ENCODE measurements at regions not wholly inside any gene's neighbourhood (a gene's known extent, or its start where the extent isn't known, plus 50 kb on each side); places are given as distances from the start of the nearest gene placed in this dataset.

- Histone ChIP-seq H3K4me3 (no peak overlapping the region), H3K9me3 (ENCODE audit: low read depth) (no peaks in the 10 kb centered on the region), H3K79me2 (ENCODE audit: low read depth) (no peaks in the 10 kb centered on the region), H3K27me3 (no peaks in the 10 kb centered on the region), H2AFZ (replicated peaks) (no peak overlapping the region), H3K27ac (no peak overlapping the region), H3F3A (ENCODE audit: low read depth) (no peaks in the 10 kb centered on the region), H3K4me1 (no peaks in the 10 kb centered on the region), H4K20me1 (ENCODE audit: low read depth) (no peaks in the 10 kb centered on the region), H3K9ac (no peak overlapping the region), H3K4me2 (no peak overlapping the region), H3K36me3 (no peaks in the 10 kb centered on the region)
- TF ChIP-seq EZH2phosphoT487 (IDR thresholded peaks at IDR 0.05) (no peak), EZH2 (IDR thresholded peaks at IDR 0.05) (no peak), CTCF (IDR thresholded peaks at IDR 0.05) (no peak)
- Mint-ChIP-seq H3K4me3 (no peak overlapping the region), H3K27ac (no peak overlapping the region), H3K4me1 (no peaks in the 10 kb centered on the region), H3K9me3 (peaks cover 11% of the 10 kb centered on the region), H3K36me3 (peaks cover 3% of the 10 kb centered on the region), H3K27me3 (ENCODE audit: insufficient read depth, low read depth) (peaks cover 3% of the 10 kb centered on the region)
- no peak for DNase-seq (ENCODE audit: low spot score)
Observed at GRCh38 chr13:53436396-53436795, 407.8 kb downstream of the OLFM4 start.

GRCh38 chr13:53439439-53440225, 411.0 kb downstream of the OLFM4 start:
- H3K4me3 ChIP-seq, result no peak overlapping the region
- no peaks in the 10 kb centered on the region for H3K9me3 ChIP-seq (ENCODE audit: low read depth)
- peaks cover 11% of the 10 kb centered on the region for H3K9me3 Mint-ChIP-seq
- no peaks in the 10 kb centered on the region for H3K36me3 ChIP-seq
- no peak overlapping the region for H3K4me3 Mint-ChIP-seq
- H2AFZ ChIP-seq (replicated peaks), result no peak overlapping the region
- H3K27ac Mint-ChIP-seq, result no peak overlapping the region
- no peaks in the 10 kb centered on the region for H3K4me1 ChIP-seq
- H4K20me1 ChIP-seq (ENCODE audit: low read depth), result no peaks in the 10 kb centered on the region
- peaks cover 3% of the 10 kb centered on the region for H3K27me3 Mint-ChIP-seq (ENCODE audit: insufficient read depth, low read depth)
- no peaks in the 10 kb centered on the region for H3K79me2 ChIP-seq (ENCODE audit: low read depth)
- H3K4me2 ChIP-seq, result no peak overlapping the region
- H3K9ac ChIP-seq, result no peak overlapping the region
- H3K4me1 Mint-ChIP-seq, result no peaks in the 10 kb centered on the region
- no peak for DNase-seq (ENCODE audit: low spot score)
- no peaks in the 10 kb centered on the region for H3F3A ChIP-seq (ENCODE audit: low read depth)
- H3K36me3 Mint-ChIP-seq, result peaks cover 3% of the 10 kb centered on the region
- no peak overlapping the region for H3K27ac ChIP-seq
- H3K27me3 ChIP-seq, result no peaks in the 10 kb centered on the region
- TF ChIP-seq EZH2phosphoT487 (IDR thresholded peaks at IDR 0.05), result no peak
- no peak for TF ChIP-seq CTCF (IDR thresholded peaks at IDR 0.05)
- TF ChIP-seq EZH2 (IDR thresholded peaks at IDR 0.05), result no peak

- H3K4me3 ChIP-seq, result no peak overlapping the region
- TF ChIP-seq CTCF (IDR thresholded peaks at IDR 0.05) (no peak), EZH2phosphoT487 (IDR thresholded peaks at IDR 0.05) (no peak), EZH2 (IDR thresholded peaks at IDR 0.05) (no peak)
Observed at GRCh38 chr13:53442979-53443378, 414.4 kb downstream of the OLFM4 start.

More at GRCh38 chr13:53442979-53443378, 414.4 kb downstream of the OLFM4 start:
- H3K27ac Mint-ChIP-seq, result no peak overlapping the region
- H3K36me3 Mint-ChIP-seq, result peaks cover 3% of the 10 kb centered on the region
- H3K4me1 Mint-ChIP-seq, result no peaks in the 10 kb centered on the region
- Histone ChIP-seq H3K79me2 (ENCODE audit: low read depth) (no peaks in the 10 kb centered on the region), H3K27me3 (no peaks in the 10 kb centered on the region), H3K4me2 (no peak overlapping the region), H4K20me1 (ENCODE audit: low read depth) (no peaks in the 10 kb centered on the region), H3K36me3 (no peaks in the 10 kb centered on the region), H3F3A (ENCODE audit: low read depth) (no peaks in the 10 kb centered on the region), H3K27ac (no peak overlapping the region), H3K9ac (no peak overlapping the region), H3K4me1 (no peaks in the 10 kb centered on the region), H2AFZ (replicated peaks) (no peak overlapping the region), H3K9me3 (ENCODE audit: low read depth) (no peaks in the 10 kb centered on the region)
- no peak overlapping the region for H3K4me3 Mint-ChIP-seq
- peaks cover 11% of the 10 kb centered on the region for H3K9me3 Mint-ChIP-seq
- peaks cover 3% of the 10 kb centered on the region for H3K27me3 Mint-ChIP-seq (ENCODE audit: insufficient read depth, low read depth)
- no peak for DNase-seq (ENCODE audit: low spot score)
